ENCODE measurements at regions not wholly inside any gene's neighbourhood (a gene's known extent, or its start where the extent isn't known, plus 50 kb on each side); places are given as distances from the start of the nearest gene placed in this dataset.
"Not testable (repeated sequence)": the region's sequence is repeated elsewhere in the genome, so short reads cannot be mapped to it uniquely, and the experiment has no call there.

- no peaks in the 10 kb centered on the region for H3K9me3 ChIP-seq (ENCODE audit: control insufficient read depth, low read length)
- H3K4me1 ChIP-seq (ENCODE audit: control insufficient read depth, insufficient read depth, low read length, poor library complexity, severe bottlenecking) = no peaks in the 10 kb centered on the region
- no peak overlapping the region for H3K27ac ChIP-seq (ENCODE audit: low read depth, low read length, severe bottlenecking)
- no peaks in the 10 kb centered on the region for H3K36me3 ChIP-seq (ENCODE audit: control insufficient read depth, insufficient read depth, low read length)
- no peak overlapping the region for H3K4me3 ChIP-seq (ENCODE audit: extremely low read depth, insufficient read depth, low read length, poor library complexity, severe bottlenecking)
These were observed 77.7 kb upstream of the OLIG3 start for GRCh38 chr6:137571854-137572253.

- WGBS, 2 experiments (ENCODE audit: insufficient coverage in 2 of 2) = 67 to 70% methylated on average over 4 of the region's 4 CpGs
- H3K9me3 ChIP-seq (ENCODE audit: control insufficient read depth, low read length) = no peaks in the 10 kb centered on the region
- H3K4me1 ChIP-seq (ENCODE audit: control insufficient read depth, insufficient read depth, low read length, poor library complexity, severe bottlenecking) = no peaks in the 10 kb centered on the region
- H3K27ac ChIP-seq (ENCODE audit: low read depth, low read length, severe bottlenecking) = no peak overlapping the region
- no peak overlapping the region for H3K4me3 ChIP-seq (ENCODE audit: extremely low read depth, insufficient read depth, low read length, poor library complexity, severe bottlenecking)
- no peaks in the 10 kb centered on the region for H3K36me3 ChIP-seq (ENCODE audit: control insufficient read depth, insufficient read depth, low read length)
These were observed 79.5 kb upstream of the OLIG3 start for GRCh38 chr6:137573739-137574138.

- WGBS, 2 experiments (ENCODE audit: insufficient coverage in 2 of 2) = 67% methylated on average over 1 of the region's 2 CpGs
- Histone ChIP-seq H3K27ac (ENCODE audit: low read depth, low read length, severe bottlenecking) (no peak overlapping the region), H3K4me3 (ENCODE audit: extremely low read depth, insufficient read depth, low read length, poor library complexity, severe bottlenecking) (no peak overlapping the region)
These were observed 85.4 kb upstream of the OLIG3 start for GRCh38 chr6:137579612-137580011.

GRCh38 chr6:137581019-137581707, 87.0 kb upstream of the OLIG3 start:
- 48 to 67% methylated on average over 3 of the region's 3 CpGs for WGBS, 2 experiments (ENCODE audit: insufficient coverage in 2 of 2)
- H3K9me3 ChIP-seq (ENCODE audit: control insufficient read depth, low read length) = no peaks in the 10 kb centered on the region
- H3K4me3 ChIP-seq (ENCODE audit: extremely low read depth, insufficient read depth, low read length, poor library complexity, severe bottlenecking) = no peak overlapping the region

More at GRCh38 chr6:137579612-137580011, 85.4 kb upstream of the OLIG3 start:
- Histone ChIP-seq H3K9me3 (ENCODE audit: control insufficient read depth, low read length) (no peaks in the 10 kb centered on the region), H3K4me1 (ENCODE audit: control insufficient read depth, insufficient read depth, low read length, poor library complexity, severe bottlenecking) (no peaks in the 10 kb centered on the region), H3K36me3 (ENCODE audit: control insufficient read depth, insufficient read depth, low read length) (no peaks in the 10 kb centered on the region)

GRCh38 chr6:137583519-137583918, 89.3 kb upstream of the OLIG3 start:
- H3K4me3 ChIP-seq (ENCODE audit: extremely low read depth, insufficient read depth, low read length, poor library complexity, severe bottlenecking); H3K9me3 ChIP-seq (ENCODE audit: control insufficient read depth, low read length); H3K4me1 ChIP-seq (ENCODE audit: control insufficient read depth, insufficient read depth, low read length, poor library complexity, severe bottlenecking); H3K36me3 ChIP-seq (ENCODE audit: control insufficient read depth, insufficient read depth, low read length); H3K27ac ChIP-seq (ENCODE audit: low read depth, low read length, severe bottlenecking): not testable (repeated sequence)
- WGBS, 2 experiments (ENCODE audit: insufficient coverage in 2 of 2) = 84 to 91% methylated on average over 2 to 5 of the region's 6 CpGs

More at GRCh38 chr6:137581019-137581707, 87.0 kb upstream of the OLIG3 start:
- no peaks in the 10 kb centered on the region for H3K4me1 ChIP-seq (ENCODE audit: control insufficient read depth, insufficient read depth, low read length, poor library complexity, severe bottlenecking)
- H3K27ac ChIP-seq (ENCODE audit: low read depth, low read length, severe bottlenecking) = no peak overlapping the region
- no peaks in the 10 kb centered on the region for H3K36me3 ChIP-seq (ENCODE audit: control insufficient read depth, insufficient read depth, low read length)

- WGBS, 2 experiments (ENCODE audit: insufficient coverage in 2 of 2) = 90% methylated on average over 2 to 4 of the region's 4 CpGs
- H3K36me3 ChIP-seq (ENCODE audit: control insufficient read depth, insufficient read depth, low read length) = no peaks in the 10 kb centered on the region
- H3K27ac ChIP-seq (ENCODE audit: low read depth, low read length, severe bottlenecking) = no peak overlapping the region
- H3K9me3 ChIP-seq (ENCODE audit: control insufficient read depth, low read length) = no peaks in the 10 kb centered on the region
- no peak overlapping the region for H3K4me3 ChIP-seq (ENCODE audit: extremely low read depth, insufficient read depth, low read length, poor library complexity, severe bottlenecking)
- no peaks in the 10 kb centered on the region for H3K4me1 ChIP-seq (ENCODE audit: control insufficient read depth, insufficient read depth, low read length, poor library complexity, severe bottlenecking)
These were observed 94.3 kb upstream of the OLIG3 start for GRCh38 chr6:137588472-137588871.

GRCh38 chr6:137589067-137589848, 95.1 kb upstream of the OLIG3 start:
- no peaks in the 10 kb centered on the region for H3K36me3 ChIP-seq (ENCODE audit: control insufficient read depth, insufficient read depth, low read length)
- no peak overlapping the region for H3K27ac ChIP-seq (ENCODE audit: low read depth, low read length, severe bottlenecking)
- 78 to 80% methylated on average over 3 to 7 of the region's 9 CpGs for WGBS, 2 experiments (ENCODE audit: insufficient coverage in 2 of 2)

GRCh38 chr6:137590684-137591083, 96.5 kb upstream of the OLIG3 start:
- no peaks in the 10 kb centered on the region for H3K9me3 ChIP-seq (ENCODE audit: control insufficient read depth, low read length)
- H3K4me1 ChIP-seq (ENCODE audit: control insufficient read depth, insufficient read depth, low read length, poor library complexity, severe bottlenecking) = no peaks in the 10 kb centered on the region
- no peak overlapping the region for H3K27ac ChIP-seq (ENCODE audit: low read depth, low read length, severe bottlenecking)
- H3K4me3 ChIP-seq (ENCODE audit: extremely low read depth, insufficient read depth, low read length, poor library complexity, severe bottlenecking) = no peak overlapping the region
- no peaks in the 10 kb centered on the region for H3K36me3 ChIP-seq (ENCODE audit: control insufficient read depth, insufficient read depth, low read length)

More at GRCh38 chr6:137589067-137589848, 95.1 kb upstream of the OLIG3 start:
- H3K4me3 ChIP-seq (ENCODE audit: extremely low read depth, insufficient read depth, low read length, poor library complexity, severe bottlenecking) = no peak overlapping the region
- H3K4me1 ChIP-seq (ENCODE audit: control insufficient read depth, insufficient read depth, low read length, poor library complexity, severe bottlenecking) = no peaks in the 10 kb centered on the region
- H3K9me3 ChIP-seq (ENCODE audit: control insufficient read depth, low read length) = no peaks in the 10 kb centered on the region

GRCh38 chr6:137601471-137601870, 107.3 kb upstream of the OLIG3 start:
- Histone ChIP-seq H3K4me1 (ENCODE audit: control insufficient read depth, insufficient read depth, low read length, poor library complexity, severe bottlenecking) (no peaks in the 10 kb centered on the region), H3K36me3 (ENCODE audit: control insufficient read depth, insufficient read depth, low read length) (no peaks in the 10 kb centered on the region), H3K27ac (ENCODE audit: low read depth, low read length, severe bottlenecking) (no peak overlapping the region), H3K4me3 (ENCODE audit: extremely low read depth, insufficient read depth, low read length, poor library complexity, severe bottlenecking) (no peak overlapping the region), H3K9me3 (ENCODE audit: control insufficient read depth, low read length) (no peaks in the 10 kb centered on the region)
- WGBS, 2 experiments (ENCODE audit: insufficient coverage in 2 of 2) = 95 to 100% methylated on average over 3 of the region's 4 CpGs

GRCh38 chr6:137602313-137603197, 108.4 kb upstream of the OLIG3 start:
- Histone ChIP-seq H3K4me3 (ENCODE audit: extremely low read depth, insufficient read depth, low read length, poor library complexity, severe bottlenecking) (no peak overlapping the region), H3K4me1 (ENCODE audit: control insufficient read depth, insufficient read depth, low read length, poor library complexity, severe bottlenecking) (no peaks in the 10 kb centered on the region), H3K36me3 (ENCODE audit: control insufficient read depth, insufficient read depth, low read length) (no peaks in the 10 kb centered on the region), H3K27ac (ENCODE audit: low read depth, low read length, severe bottlenecking) (no peak overlapping the region), H3K9me3 (ENCODE audit: control insufficient read depth, low read length) (no peaks in the 10 kb centered on the region)
- 83 to 93% methylated on average over 2 to 3 of the region's 9 CpGs for WGBS, 2 experiments (ENCODE audit: insufficient coverage in 2 of 2)
